KMS-11 (cell line): ENCODE measurements at regions not wholly inside any gene's neighbourhood (a gene's known extent, or its start where the extent isn't known, plus 50 kb on each side); places are given as distances from the start of the nearest gene placed in this dataset.

Experiments
- H2AFZ ChIP-seq: fragments of 200-600 bp; sonication (generic); 2 replicates; pipeline ENCODE4 v1.6.1; 2016; ENCODE audit warnings: antibody characterized with exemption, mixed run types, low read depth
- H3K27ac ChIP-seq: fragments of 200-600 bp; sonication (generic); 2 replicates; pipeline ENCODE4 v1.6.1; 2016; ENCODE audit warnings: mild to moderate bottlenecking, mixed run types
- H3K27me3 ChIP-seq: fragments of 200-600 bp; sonication (generic); 2 replicates; pipeline ENCODE4 v1.6.1; 2017; ENCODE audit warnings: mild to moderate bottlenecking, low read depth, mixed run types, moderate library complexity; ENCODE audit not compliant: insufficient read depth
- H3K36me3 ChIP-seq: fragments of 200-600 bp; sonication (generic); 2 replicates; pipeline ENCODE4 v1.6.1; 2017; ENCODE audit warnings: mild to moderate bottlenecking, mixed run types; ENCODE audit not compliant: insufficient read depth
- H3K4me1 ChIP-seq: fragments of 200-600 bp; sonication (generic); 2 replicates; pipeline ENCODE4 v1.6.1; 2016; ENCODE audit warnings: mild to moderate bottlenecking, low read depth, mixed run types; ENCODE audit not compliant: poor library complexity, severe bottlenecking
- H3K4me2 ChIP-seq: fragments of 200-600 bp; sonication (generic); 2 replicates; pipeline ENCODE4 v1.7.0; 2016; ENCODE audit warnings: mild to moderate bottlenecking, mixed run types
- H3K4me3 ChIP-seq: fragments of 200-600 bp; sonication (generic); IDR thresholded peaks from 2 replicates; pipeline ENCODE4 v1.6.1; 2017; ENCODE audit warnings: low read depth, low read length, mixed read lengths; ENCODE audit not compliant: insufficient read depth
- H3K79me2 ChIP-seq: fragments of 200-600 bp; sonication (generic); 2 replicates; pipeline ENCODE4 v1.6.1; 2016; ENCODE audit warnings: low read depth, mixed run types; ENCODE audit not compliant: insufficient read depth
- H3K9ac ChIP-seq: fragments of 200-600 bp; sonication (generic); 2 replicates; pipeline ENCODE4 v1.6.1; 2016; ENCODE audit warnings: mild to moderate bottlenecking, mixed run types
- H4K20me1 ChIP-seq: fragments of 200-600 bp; sonication (generic); 2 replicates; pipeline ENCODE4 v1.6.1; 2016; ENCODE audit warnings: mild to moderate bottlenecking, mixed run types; ENCODE audit not compliant: insufficient read depth
- CTCF ChIP-seq: fragments of 200-600 bp; sonication (generic); conservative IDR thresholded peaks from 2 replicates; pipeline ENCODE4 v1.6.1; 2017; ENCODE audit warnings: low read depth, mild to moderate bottlenecking, antibody characterized with exemption, low read length, moderate library complexity, mixed read lengths

GRCh38 chr1:106111044-106111443 lies 945.4 kb upstream of the PRMT6 start:
- no peak overlapping the region for H3K4me3 ChIP-seq
- no peaks in the 10 kb centered on the region for H4K20me1 ChIP-seq
- no peak overlapping the region for H3K9ac ChIP-seq
- no peak overlapping the region for H3K27ac ChIP-seq
- H2AFZ ChIP-seq, result no peak overlapping the region
- H3K4me1 ChIP-seq, result no peaks in the 10 kb centered on the region
- H3K79me2 ChIP-seq, result no peaks in the 10 kb centered on the region
- TF ChIP-seq CTCF, result no peak
- H3K27me3 ChIP-seq, result no peaks in the 10 kb centered on the region
- no peaks in the 10 kb centered on the region for H3K36me3 ChIP-seq
- H3K4me2 ChIP-seq, result no peak overlapping the region

- TF ChIP-seq CTCF, result no peak
- H3K27me3 ChIP-seq, result no peaks in the 10 kb centered on the region
Measured at GRCh38 chr1:106113851-106114250, 942.6 kb upstream of the PRMT6 start.

GRCh38 chr1:106120789-106121188 lies 935.7 kb upstream of the PRMT6 start:
- Histone ChIP-seq H3K36me3 (no peaks in the 10 kb centered on the region), H2AFZ (no peak overlapping the region), H3K4me3 (no peak overlapping the region), H3K4me1 (no peaks in the 10 kb centered on the region), H3K4me2 (no peak overlapping the region), H3K27me3 (no peaks in the 10 kb centered on the region), H3K9ac (no peak overlapping the region), H3K79me2 (no peaks in the 10 kb centered on the region), H4K20me1 (no peaks in the 10 kb centered on the region), H3K27ac (no peak overlapping the region)
- TF ChIP-seq CTCF, result no peak

More at GRCh38 chr1:106113851-106114250, 942.6 kb upstream of the PRMT6 start:
- Histone ChIP-seq H3K4me3 (no peak overlapping the region), H3K36me3 (no peaks in the 10 kb centered on the region), H3K4me1 (no peaks in the 10 kb centered on the region), H3K79me2 (no peaks in the 10 kb centered on the region), H4K20me1 (no peaks in the 10 kb centered on the region), H3K9ac (no peak overlapping the region), H3K27ac (no peak overlapping the region), H2AFZ (no peak overlapping the region), H3K4me2 (no peak overlapping the region)

DNA sequence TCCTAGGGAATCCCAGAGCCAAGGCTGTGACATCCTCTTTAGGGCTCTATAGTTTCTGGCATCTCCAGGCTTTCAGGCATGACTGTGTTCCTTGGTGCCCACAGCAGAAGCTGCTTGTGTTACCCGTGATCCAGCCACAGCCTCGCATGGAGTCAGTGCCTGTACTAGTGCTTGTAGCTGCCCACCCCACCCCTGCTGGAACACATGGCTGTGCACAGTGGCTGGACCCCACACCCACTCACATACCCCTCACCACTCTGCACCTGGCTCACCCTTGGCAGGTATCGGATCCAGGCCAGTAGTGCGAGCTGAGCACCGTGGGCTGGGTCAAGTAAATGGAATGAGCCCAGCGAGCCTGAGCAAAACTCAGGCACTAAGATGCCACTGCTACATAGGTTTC lies 934.7 kb upstream of the PRMT6 start:
- no peaks in the 10 kb centered on the region for H3K36me3 ChIP-seq
- H3K27ac ChIP-seq, result no peak overlapping the region
- no peak overlapping the region for H3K4me2 ChIP-seq
- H3K9ac ChIP-seq, result no peak overlapping the region
- no peak overlapping the region for H2AFZ ChIP-seq
- no peaks in the 10 kb centered on the region for H4K20me1 ChIP-seq
- H3K79me2 ChIP-seq, result no peaks in the 10 kb centered on the region
- TF ChIP-seq CTCF, result no peak
- no peaks in the 10 kb centered on the region for H3K4me1 ChIP-seq
- no peak overlapping the region for H3K4me3 ChIP-seq
- H3K27me3 ChIP-seq, result no peaks in the 10 kb centered on the region
